Gastrocnemius medialis (tissue), 4 donors: ENCODE measurements at regions not wholly inside any gene's neighbourhood (a gene's known extent, or its start where the extent isn't known, plus 50 kb on each side); places are given as distances from the start of the nearest gene placed in this dataset.
"Not testable (repeated sequence)": the region's sequence is repeated elsewhere in the genome, so short reads cannot be mapped to it uniquely, and the experiment has no call there.

ENCODE experiments used
- ATAC-seq, 2 donors: fragments of 150-250 bp; one replicate each; pipeline ENCODE4 v1.9.1; 2016
- DNase-seq, 2 donors: peaks; one replicate each; pipeline ENCODE4 v3.0.0-alpha.2; 2019
- H3K27ac ChIP-seq, 4 donors: fragments of 200-600 bp; sonication (generic); 1 replicate in 1 of 4; 2 replicates in 3 of 4; pipeline ENCODE4 v1.5.1; 2016 to 2018; ENCODE audit warnings: mild to moderate bottlenecking in 2 of 4, moderate library complexity in 1 of 4
- H3K27me3 ChIP-seq, 3 donors: fragments of 200-600 bp; sonication (generic) in 2 of 3; 1 replicate in 1 of 3; 2 replicates in 2 of 3; pipeline versions ENCODE4 v1.5.1 to v1.6.0; 2016 to 2019; ENCODE audit warnings: mild to moderate bottlenecking in 1 of 3, moderate library complexity in 1 of 3
- H3K36me3 ChIP-seq, 2 donors: fragments of 200-600 bp; sonication (generic) in 1 of 2; one replicate each; pipeline ENCODE4 v1.5.1; 2017 to 2018
- H3K4me1 ChIP-seq, 2 donors: fragments of 200-600 bp; sonication (generic) in 1 of 2; one replicate each; pipeline ENCODE4 v1.5.1; 2016 to 2017; ENCODE audit warnings: mild to moderate bottlenecking in 2 of 2
- H3K4me3 ChIP-seq, 4 donors: fragments of 200-600 bp; sonication (generic) in 3 of 4; 1 replicate in 1 of 4; 2 replicates in 3 of 4; pipeline ENCODE4 v1.5.1; 2016 to 2019; ENCODE audit warnings: mild to moderate bottlenecking in 2 of 4
- H3K9me3 ChIP-seq, 3 donors: fragments of 200-600 bp; sonication (generic) in 2 of 3; 1 replicate in 1 of 3; 2 replicates in 2 of 3; pipeline ENCODE4 v1.5.1; 2016 to 2019
- POLR2A ChIP-seq, 2 donors: fragments of 450-650 bp; IDR thresholded peaks; one replicate each; pipeline ENCODE4 v1.6.1; 2017; ENCODE audit warnings: antibody characterized with exemption in 2 of 2, mild to moderate bottlenecking in 2 of 2, moderate library complexity in 2 of 2
- in situ Hi-C, 4 donors: fragments of 200-750 bp; cut with MboI; loops; one replicate each; pipeline versions ENCODE4 v1.15.0 to v1.8.0; 2017; ENCODE audit warnings: low sequenced_read_pairs in 4 of 4
- intact Hi-C: fragments of 100-400 bp; cut with DNase I; formaldehyde crosslinking; loops from one replicate; pipeline ENCODE4 v1.15.1; 2023; ENCODE audit warnings: low total_unique reads
- TF ChIP-seq, protein P1 (sequence below), 5 experiments: fragments of 450-650 bp in 3 of 5; fragments of 200-600 bp in 2 of 5; sonication (generic) in 2 of 5; IDR thresholded peaks in 4 of 5; conservative IDR thresholded peaks in 1 of 5; 1 replicate in 4 of 5; 2 replicates in 1 of 5; pipeline ENCODE4 v1.5.1; 2016 to 2019; ENCODE audit warnings: antibody characterized with exemption in 5 of 5, mild to moderate bottlenecking in 3 of 5, moderate library complexity in 3 of 5

DNA sequence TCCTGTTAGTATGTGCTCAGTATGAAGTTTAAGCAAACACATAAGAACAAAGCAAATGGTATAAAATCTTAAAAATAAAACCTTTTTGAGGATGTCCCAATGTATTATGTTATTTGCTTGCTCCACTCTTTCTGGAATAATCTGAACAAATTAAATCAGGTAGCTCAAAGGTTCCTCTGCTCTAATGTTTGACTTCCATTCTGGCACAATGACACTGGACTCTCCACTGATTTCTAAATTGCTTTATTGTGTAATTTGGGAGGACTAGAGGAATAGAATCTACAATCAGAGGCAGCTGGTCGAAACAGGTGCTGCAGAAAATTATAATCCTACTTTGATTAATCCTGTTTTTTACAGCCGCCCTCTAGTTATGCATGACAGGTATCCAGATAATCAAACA, 523.7 kb upstream of the FOXG1 start:
- H3K4me3 ChIP-seq, result no peak overlapping the region
- H3K27ac ChIP-seq, result no peak overlapping the region
- no peak for DNase-seq
- ATAC-seq, result no peak
- intact Hi-C loops (no loop called here), in situ Hi-C loops (no loop called here)
- no peaks in the 10 kb centered on the region for H3K36me3 ChIP-seq
- H3K9me3 ChIP-seq, result no peaks in the 10 kb centered on the region
- TF ChIP-seq POLR2A (IDR thresholded peaks at IDR 0.05), result no peak
- TF ChIP-seq, protein P1, sequence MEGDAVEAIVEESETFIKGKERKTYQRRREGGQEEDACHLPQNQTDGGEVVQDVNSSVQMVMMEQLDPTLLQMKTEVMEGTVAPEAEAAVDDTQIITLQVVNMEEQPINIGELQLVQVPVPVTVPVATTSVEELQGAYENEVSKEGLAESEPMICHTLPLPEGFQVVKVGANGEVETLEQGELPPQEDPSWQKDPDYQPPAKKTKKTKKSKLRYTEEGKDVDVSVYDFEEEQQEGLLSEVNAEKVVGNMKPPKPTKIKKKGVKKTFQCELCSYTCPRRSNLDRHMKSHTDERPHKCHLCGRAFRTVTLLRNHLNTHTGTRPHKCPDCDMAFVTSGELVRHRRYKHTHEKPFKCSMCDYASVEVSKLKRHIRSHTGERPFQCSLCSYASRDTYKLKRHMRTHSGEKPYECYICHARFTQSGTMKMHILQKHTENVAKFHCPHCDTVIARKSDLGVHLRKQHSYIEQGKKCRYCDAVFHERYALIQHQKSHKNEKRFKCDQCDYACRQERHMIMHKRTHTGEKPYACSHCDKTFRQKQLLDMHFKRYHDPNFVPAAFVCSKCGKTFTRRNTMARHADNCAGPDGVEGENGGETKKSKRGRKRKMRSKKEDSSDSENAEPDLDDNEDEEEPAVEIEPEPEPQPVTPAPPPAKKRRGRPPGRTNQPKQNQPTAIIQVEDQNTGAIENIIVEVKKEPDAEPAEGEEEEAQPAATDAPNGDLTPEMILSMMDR (IDR thresholded peaks at IDR 0.05 in 4 of 5, conservative IDR thresholded peaks at IDR 0.05 in 1 of 5), result no peak
- H3K4me1 ChIP-seq, result no peaks in the 10 kb centered on the region
- H3K27me3 ChIP-seq, result no peaks in the 10 kb centered on the region

DNA sequence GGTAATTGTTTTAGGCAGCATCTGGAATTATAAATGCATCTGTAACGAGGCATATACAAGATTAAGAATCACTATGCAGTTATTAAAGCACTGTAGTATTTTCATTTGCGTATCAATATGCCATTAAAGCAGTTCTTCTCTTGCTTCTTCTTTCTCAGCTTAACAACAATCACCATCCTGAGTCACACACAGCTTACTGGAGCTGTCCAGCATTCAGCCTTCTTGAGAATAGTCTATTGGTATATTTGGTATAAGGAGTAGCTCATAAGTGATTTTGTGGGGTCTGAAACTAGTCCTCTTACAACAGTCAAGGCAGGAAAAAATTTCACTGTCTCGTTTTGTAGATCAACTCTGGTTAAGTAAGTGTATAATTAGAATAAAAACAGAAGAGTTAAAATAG, 523.0 kb upstream of the FOXG1 start:
- H3K36me3 ChIP-seq, result no peaks in the 10 kb centered on the region
- H3K4me1 ChIP-seq, result no peaks in the 10 kb centered on the region
- intact Hi-C loops, result no loop called here
- in situ Hi-C loops, result no loop called here
- DNase-seq (no peak), ATAC-seq (no peak)
- no peaks in the 10 kb centered on the region for H3K9me3 ChIP-seq
- H3K4me3 ChIP-seq, result no peak overlapping the region
- no peak overlapping the region for H3K27ac ChIP-seq
- TF ChIP-seq, protein P1 (IDR thresholded peaks at IDR 0.05 in 4 of 5, conservative IDR thresholded peaks at IDR 0.05 in 1 of 5), result no peak
- no peak for TF ChIP-seq POLR2A (IDR thresholded peaks at IDR 0.05)
- H3K27me3 ChIP-seq, result no peaks in the 10 kb centered on the region

DNA sequence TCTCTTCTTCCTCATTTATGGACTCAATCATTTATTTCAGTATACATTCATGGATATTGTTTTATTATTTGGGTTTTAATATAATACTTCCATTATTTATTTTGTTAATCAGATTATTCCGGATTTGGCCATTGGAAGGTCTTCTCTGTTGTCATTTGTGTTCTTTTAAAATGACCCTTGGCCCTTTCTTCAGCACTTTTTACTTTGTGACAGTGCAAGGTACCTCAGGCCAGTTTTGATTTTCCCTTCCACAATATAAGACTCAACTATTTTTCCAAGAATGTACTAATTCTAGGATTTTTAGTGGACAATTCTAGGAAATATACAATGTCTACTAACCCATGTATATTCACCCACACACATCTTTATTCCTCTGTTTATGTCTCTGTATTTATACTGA, 521.4 kb upstream of the FOXG1 start:
- no peak for ATAC-seq
- intact Hi-C loops (no loop called here), in situ Hi-C loops (no loop called here)
- DNase-seq, result no peak
- H3K4me1 ChIP-seq, result no peaks in the 10 kb centered on the region
- H3K36me3 ChIP-seq, result no peaks in the 10 kb centered on the region
- no peaks in the 10 kb centered on the region for H3K9me3 ChIP-seq
- H3K4me3 ChIP-seq, result no peak overlapping the region
- no peak overlapping the region for H3K27ac ChIP-seq
- TF ChIP-seq, protein P1 (IDR thresholded peaks at IDR 0.05 in 4 of 5, conservative IDR thresholded peaks at IDR 0.05 in 1 of 5), result no peak
- TF ChIP-seq POLR2A (IDR thresholded peaks at IDR 0.05), result no peak
- no peaks in the 10 kb centered on the region for H3K27me3 ChIP-seq

GRCh38 chr14:28247491-28247890, 519.1 kb upstream of the FOXG1 start:
- H3K27ac ChIP-seq, result no peak overlapping the region
- H3K4me1 ChIP-seq, result no peaks in the 10 kb centered on the region
- H3K36me3 ChIP-seq, result no peaks in the 10 kb centered on the region
- ATAC-seq (no peak), DNase-seq (no peak)
- intact Hi-C loops (no loop called here), in situ Hi-C loops (no loop called here)
- H3K4me3 ChIP-seq, result no peak overlapping the region
- TF ChIP-seq, protein P1 (IDR thresholded peaks at IDR 0.05 in 4 of 5, conservative IDR thresholded peaks at IDR 0.05 in 1 of 5), result no peak
- TF ChIP-seq POLR2A (IDR thresholded peaks at IDR 0.05), result no peak
- no peaks in the 10 kb centered on the region for H3K27me3 ChIP-seq
- H3K9me3 ChIP-seq, result no peaks in the 10 kb centered on the region

- H3K9me3 ChIP-seq, H3K36me3 ChIP-seq, ATAC-seq, H3K27ac ChIP-seq, H3K4me1 ChIP-seq, in situ Hi-C loops, H3K4me3 ChIP-seq, DNase-seq, intact Hi-C loops, H3K27me3 ChIP-seq: not testable (repeated sequence)
Measured at GRCh38 chr14:28252124-28252523, 514.5 kb upstream of the FOXG1 start.
